Psoas muscle (tissue), 7 donors: ENCODE measurements at regions not wholly inside any gene's neighbourhood (a gene's known extent, or its start where the extent isn't known, plus 50 kb on each side); places are given as distances from the start of the nearest gene placed in this dataset.

Source experiments
- ATAC-seq, 4 donors: fragments of 200-7000 bp; cut with Tn5 transposase; one replicate each; pipeline ENCODE4 v1.9.1; 2020; ENCODE audit warnings: moderate library complexity in 3 of 4, mild to moderate bottlenecking in 2 of 4
- DNase-seq, 2 donors: peaks; one replicate each; pipeline ENCODE4 v3.0.0-alpha.2; 2020
- H3K27ac ChIP-seq: fragments of 200-600 bp; one replicate; pipeline ENCODE4 v1.8.0; 2022
- H3K27me3 ChIP-seq, 3 donors: fragments of 200-600 bp in 1 of 3; one replicate each; pipeline versions ENCODE4 v1.6.1 to v1.8.0; 2013 to 2022; ENCODE audit warnings: low read length in 2 of 3, mild to moderate bottlenecking in 2 of 3, moderate library complexity in 1 of 3; ENCODE audit not compliant: insufficient read depth in 3 of 3
- H3K36me3 ChIP-seq, 2 donors: fragments of 200-600 bp in 1 of 2; one replicate each; pipeline versions ENCODE4 v1.6.1 to v1.8.0; 2013 to 2022; ENCODE audit warnings: low read depth in 1 of 2, mild to moderate bottlenecking in 1 of 2, moderate library complexity in 1 of 2; ENCODE audit not compliant: insufficient read depth in 1 of 2
- H3K4me1 ChIP-seq: fragments of 200-600 bp; one replicate; pipeline ENCODE4 v1.8.0; 2022
- H3K4me3 ChIP-seq: fragments of 200-600 bp; one replicate; pipeline ENCODE4 v1.8.0; 2022; ENCODE audit warnings: mild to moderate bottlenecking
- H3K9me3 ChIP-seq: fragments of 200-600 bp; one replicate; pipeline ENCODE4 v1.8.0; 2022
- CTCF ChIP-seq: fragments of 200-600 bp; IDR thresholded peaks from one replicate; pipeline ENCODE4 v1.8.0; 2022; ENCODE audit warnings: antibody characterized with exemption
- WGBS, 3 donors: extraction: QIAGEN DNeasy Blood & Tissue Kit; methylation state at CpG; one replicate each; pipeline versions ENCODE4 v1.1.6 to v1.1.7; 2013; 5-methylcytosine and 5-hydroxymethylcytosine counted together
- intact Hi-C, 2 donors: fragments of 100-400 bp; cut with DNase I; formaldehyde crosslinking; loops; one replicate each; pipeline versions ENCODE4 v1.11.0 to v1.14.2; 2022
- donor health status: healthy with polysubstance abuse.
- donor health status: DM: no; HTN: no; CAD: no; lungs with moderate emphysema.
- donor health status: Bipolar disorder and iron deficiency.
- donor health status: healthy.
- donor health status: DM: yes; HTN: yes; CAD: no.
- donor health status: DM: no; HTN: no; CAD: no.
- donor health status: DM: yes; HTN: yes; CAD: no.

GRCh38 chr3:80308637-80309036, 540.8 kb upstream of the ROBO1 start:
- Histone ChIP-seq H3K9me3 (no peaks in the 10 kb centered on the region), H3K27ac (no peak overlapping the region), H3K27me3 (no peaks in the 10 kb centered on the region), H3K4me3 (no peak overlapping the region), H3K36me3 (no peaks in the 10 kb centered on the region), H3K4me1 (no peaks in the 10 kb centered on the region)
- DNase-seq, result no peak
- WGBS, 3 donors, result 63 to 80% (median 64%) methylated on average over 8 of the region's 8 CpGs
- intact Hi-C loops, result no loop called here
- TF ChIP-seq CTCF, result no peak
- ATAC-seq, result no peak

GRCh38 chr3:80307844-80308243, 540.0 kb upstream of the ROBO1 start:
- WGBS, 3 donors, result 88 to 94% (median 92%) methylated on average over 8 of the region's 8 CpGs
- Histone ChIP-seq H3K4me1 (no peaks in the 10 kb centered on the region), H3K9me3 (no peaks in the 10 kb centered on the region), H3K36me3 (no peaks in the 10 kb centered on the region), H3K4me3 (no peak overlapping the region), H3K27ac (no peak overlapping the region), H3K27me3 (no peaks in the 10 kb centered on the region)
- intact Hi-C loops, result no loop called here
- no peak for ATAC-seq
- TF ChIP-seq CTCF, result no peak
- no peak for DNase-seq

- no peak overlapping the region for H3K4me3 ChIP-seq
Observed at GRCh38 chr3:80297720-80298119, 529.9 kb upstream of the ROBO1 start.

GRCh38 chr3:80285388-80285787, 517.6 kb upstream of the ROBO1 start:
- intact Hi-C loops, result no loop called here
- Histone ChIP-seq H3K4me1 (no peaks in the 10 kb centered on the region), H3K9me3 (no peaks in the 10 kb centered on the region), H3K27me3 (no peaks in the 10 kb centered on the region), H3K36me3 (no peaks in the 10 kb centered on the region), H3K27ac (no peak overlapping the region), H3K4me3 (no peak overlapping the region)
- 33 to 65% (median 58%) methylated on average over 1 of the region's 1 CpG for WGBS, 3 donors
- no peak for ATAC-seq
- no peak for TF ChIP-seq CTCF
- no peak for DNase-seq

More at GRCh38 chr3:80297720-80298119, 529.9 kb upstream of the ROBO1 start:
- H3K36me3 ChIP-seq, result no peaks in the 10 kb centered on the region
- intact Hi-C loops, result no loop called here
- ATAC-seq (no peak), DNase-seq (no peak)
- WGBS, 3 donors, result 77 to 84% (median 83%) methylated on average over 3 of the region's 3 CpGs
- no peak for TF ChIP-seq CTCF
- no peaks in the 10 kb centered on the region for H3K27me3 ChIP-seq
- H3K4me1 ChIP-seq, result no peaks in the 10 kb centered on the region
- H3K27ac ChIP-seq, result no peak overlapping the region
- H3K9me3 ChIP-seq, result no peaks in the 10 kb centered on the region

- no peak for ATAC-seq
- no peak for DNase-seq
- Histone ChIP-seq H3K9me3 (no peaks in the 10 kb centered on the region), H3K27ac (no peak overlapping the region), H3K4me3 (no peak overlapping the region), H3K27me3 (no peaks in the 10 kb centered on the region), H3K4me1 (no peaks in the 10 kb centered on the region), H3K36me3 (no peaks in the 10 kb centered on the region)
- 21 to 47% (median 26%) methylated on average over 2 of the region's 2 CpGs for WGBS, 3 donors
- intact Hi-C loops, result no loop called here
- TF ChIP-seq CTCF, result no peak
Observed at GRCh38 chr3:80283783-80284182, 516.0 kb upstream of the ROBO1 start.
